BLaER1 treated with 17β-estradiol and CSF1 and Interleukin-3, amounts not matched to agents 10 nM and 100 nM (cell line): ENCODE measurements at regions not wholly inside any gene's neighbourhood (a gene's known extent, or its start where the extent isn't known, plus 50 kb on each side); places are given as distances from the start of the nearest gene placed in this dataset.
"Not testable (repeated sequence)": the region's sequence is repeated elsewhere in the genome, so short reads cannot be mapped to it uniquely, and the experiment has no call there.

Source experiments
- H3K27ac ChIP-seq, 11 experiments: shearing (Covaris generic); formaldehyde crosslinking; 2 replicates each; pipeline ENCODE4 v1.8.1; 2022
- H3K27me3 ChIP-seq, 11 experiments: shearing (Covaris generic); formaldehyde crosslinking; 2 replicates each; pipeline ENCODE4 v1.8.1; 2022
- H3K36me3 ChIP-seq, 11 experiments: shearing (Covaris generic); formaldehyde crosslinking; 2 replicates each; pipeline ENCODE4 v1.8.1; 2022
- H3K4me1 ChIP-seq, 10 experiments: shearing (Covaris generic); formaldehyde crosslinking; 2 replicates each; pipeline ENCODE4 v1.8.1; 2022
- H3K4me2 ChIP-seq, 11 experiments: shearing (Covaris generic); formaldehyde crosslinking; 2 replicates each; pipeline ENCODE4 v1.8.1; 2022
- H3K4me3 ChIP-seq, 10 experiments: shearing (Covaris generic); formaldehyde crosslinking; 2 replicates each; pipeline ENCODE4 v1.8.1; 2022
- H3K9ac ChIP-seq, 11 experiments: shearing (Covaris generic); formaldehyde crosslinking; 2 replicates each; pipeline ENCODE4 v1.8.1; 2022
- H3K9me3 ChIP-seq, 11 experiments: shearing (Covaris generic); formaldehyde crosslinking; replicated peaks in 1 of 11; 2 replicates each; pipeline ENCODE4 v1.8.1; 2022
- H4K20me1 ChIP-seq, 11 experiments: shearing (Covaris generic); formaldehyde crosslinking; 2 replicates each; pipeline ENCODE4 v1.8.1; 2022
- Cebpa-rat ChIP-seq, 11 experiments: shearing (Covaris generic); IDR thresholded peaks; 2 replicates each; pipeline ENCODE4 v1.8.1; 2022

DNA sequence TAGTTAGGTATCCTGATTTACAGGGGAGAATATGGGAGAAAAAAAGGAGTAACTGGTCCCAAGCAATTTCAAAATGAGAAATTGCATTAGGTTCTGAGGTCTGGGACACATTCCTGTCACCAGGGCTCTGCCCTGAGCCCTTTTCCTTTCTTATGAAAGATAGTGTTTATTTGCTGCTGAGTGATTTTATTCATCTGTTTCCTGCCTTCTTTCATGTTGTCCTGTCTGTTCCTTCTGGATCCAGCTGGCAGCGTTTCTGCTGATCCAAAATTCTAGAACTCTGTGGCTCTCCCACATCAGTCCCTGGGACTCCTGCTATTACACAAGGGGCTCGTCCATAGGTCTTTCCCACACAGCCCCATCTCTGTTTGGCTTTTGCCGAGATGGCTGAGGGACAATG is 519.1 kb upstream of the SALL3 start:
- H3K9ac ChIP-seq: no peak overlapping the region
- no peak overlapping the region for H3K27ac ChIP-seq
- no peaks in the 10 kb centered on the region for H3K36me3 ChIP-seq
- no peak for TF ChIP-seq Cebpa-rat (IDR thresholded peaks at IDR 0.05)
- H3K4me3 ChIP-seq: no peak overlapping the region
- no peaks in the 10 kb centered on the region for H4K20me1 ChIP-seq
- no peaks in the 10 kb centered on the region for H3K4me1 ChIP-seq
- H3K27me3 ChIP-seq: no peaks in the 10 kb centered on the region
- peaks cover 12 to 28% (median 21%) of the 10 kb centered on the region in 11 experiments; a peak in 20 of 22 replicates for H3K9me3 ChIP-seq
- H3K4me2 ChIP-seq: no peak overlapping the region

DNA sequence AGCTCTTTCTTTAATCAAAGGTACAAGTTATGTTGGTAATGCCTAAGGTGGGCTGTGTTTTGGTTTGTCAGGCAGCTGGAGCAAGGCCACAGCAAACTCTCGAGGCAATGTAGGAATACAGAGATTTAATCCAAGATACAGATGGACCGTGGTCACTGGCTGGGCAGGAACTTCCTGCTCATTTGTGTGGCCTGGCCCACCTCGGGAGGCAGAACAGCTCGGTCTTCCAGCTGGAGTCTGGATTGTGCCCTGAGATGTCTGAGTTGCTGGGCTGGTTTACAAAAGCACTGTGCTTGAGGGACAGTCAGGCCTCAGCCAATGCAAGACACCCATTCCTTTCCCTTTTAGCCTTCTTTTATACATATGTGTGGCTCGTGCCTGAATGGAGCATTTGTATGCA is 506.1 kb upstream of the SALL3 start:
- Histone ChIP-seq H3K4me1 (no peaks in the 10 kb centered on the region), H3K36me3 (no peaks in the 10 kb centered on the region), H4K20me1 (no peaks in the 10 kb centered on the region; a peak in 1 of 22 replicates), H3K27me3 (no peaks in the 10 kb centered on the region), H3K9ac (no peak overlapping the region), H3K4me2 (no peak overlapping the region), H3K9me3 (peaks cover 0 to 11% (median under 1%) of the 10 kb centered on the region in 11 experiments; a peak in 11 of 22 replicates), H3K4me3 (no peak overlapping the region), H3K27ac (no peak overlapping the region)
- no peak for TF ChIP-seq Cebpa-rat (IDR thresholded peaks at IDR 0.05)

DNA sequence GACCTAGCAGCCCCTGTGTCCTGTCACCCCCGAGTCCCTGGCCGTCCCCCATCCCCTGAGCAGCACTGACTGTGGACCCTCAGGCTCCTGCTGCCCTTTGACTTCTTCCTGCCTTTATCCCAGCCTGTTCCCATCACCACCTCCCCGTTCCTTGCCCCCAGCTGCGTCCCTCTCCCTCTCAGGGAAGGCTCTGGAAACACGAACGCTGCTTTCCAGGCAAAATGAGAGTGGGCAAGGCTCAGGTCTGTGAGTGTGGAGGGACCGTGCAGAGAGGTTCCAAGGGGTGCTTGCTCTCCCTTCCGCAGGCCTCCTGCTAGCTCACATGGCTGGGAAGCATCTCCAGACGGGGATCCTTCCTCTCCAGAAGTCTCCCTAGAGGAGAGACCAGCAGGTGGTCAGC is 501.8 kb upstream of the SALL3 start:
- H3K9ac ChIP-seq: no peak overlapping the region
- no peak overlapping the region for H3K4me2 ChIP-seq
- no peaks in the 10 kb centered on the region; a peak in 4 of 22 replicates for H3K9me3 ChIP-seq
- no peaks in the 10 kb centered on the region for H3K4me1 ChIP-seq
- no peaks in the 10 kb centered on the region for H3K27me3 ChIP-seq
- TF ChIP-seq Cebpa-rat (IDR thresholded peaks at IDR 0.05): no peak
- no peaks in the 10 kb centered on the region for H3K36me3 ChIP-seq
- H3K27ac ChIP-seq: no peak overlapping the region
- H4K20me1 ChIP-seq: no peaks in the 10 kb centered on the region; a peak in 1 of 22 replicates
- H3K4me3 ChIP-seq: no peak overlapping the region

DNA sequence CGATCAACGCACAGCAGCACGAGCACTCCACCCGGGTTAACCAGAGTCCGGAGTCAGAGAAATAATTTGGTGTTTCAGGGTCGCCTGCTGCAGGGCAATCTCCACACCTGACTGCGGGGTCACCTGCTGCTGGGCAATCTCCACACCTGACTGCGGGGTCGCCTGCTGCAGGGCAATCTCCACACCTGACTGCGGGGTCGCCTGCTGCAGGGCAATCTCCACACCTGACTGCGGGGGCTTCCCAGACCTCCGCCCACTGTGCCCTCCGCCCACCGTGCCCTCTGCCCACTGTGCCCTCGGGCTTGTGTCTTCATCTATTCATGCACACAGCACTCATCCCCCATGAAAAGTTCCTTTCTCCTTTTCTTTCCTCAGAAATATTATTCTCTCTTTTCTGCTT is 500.2 kb upstream of the SALL3 start:
- Histone ChIP-seq H3K9me3 (no peaks in the 10 kb centered on the region; a peak in 4 of 22 replicates), H3K27me3 (no peaks in the 10 kb centered on the region), H3K4me2 (no peak overlapping the region), H3K36me3 (no peaks in the 10 kb centered on the region), H3K4me3 (no peak overlapping the region), H3K27ac (no peak overlapping the region), H3K4me1 (no peaks in the 10 kb centered on the region), H3K9ac (no peak overlapping the region), H4K20me1 (no peaks in the 10 kb centered on the region; a peak in 1 of 22 replicates)
- no peak for TF ChIP-seq Cebpa-rat (IDR thresholded peaks at IDR 0.05)

DNA sequence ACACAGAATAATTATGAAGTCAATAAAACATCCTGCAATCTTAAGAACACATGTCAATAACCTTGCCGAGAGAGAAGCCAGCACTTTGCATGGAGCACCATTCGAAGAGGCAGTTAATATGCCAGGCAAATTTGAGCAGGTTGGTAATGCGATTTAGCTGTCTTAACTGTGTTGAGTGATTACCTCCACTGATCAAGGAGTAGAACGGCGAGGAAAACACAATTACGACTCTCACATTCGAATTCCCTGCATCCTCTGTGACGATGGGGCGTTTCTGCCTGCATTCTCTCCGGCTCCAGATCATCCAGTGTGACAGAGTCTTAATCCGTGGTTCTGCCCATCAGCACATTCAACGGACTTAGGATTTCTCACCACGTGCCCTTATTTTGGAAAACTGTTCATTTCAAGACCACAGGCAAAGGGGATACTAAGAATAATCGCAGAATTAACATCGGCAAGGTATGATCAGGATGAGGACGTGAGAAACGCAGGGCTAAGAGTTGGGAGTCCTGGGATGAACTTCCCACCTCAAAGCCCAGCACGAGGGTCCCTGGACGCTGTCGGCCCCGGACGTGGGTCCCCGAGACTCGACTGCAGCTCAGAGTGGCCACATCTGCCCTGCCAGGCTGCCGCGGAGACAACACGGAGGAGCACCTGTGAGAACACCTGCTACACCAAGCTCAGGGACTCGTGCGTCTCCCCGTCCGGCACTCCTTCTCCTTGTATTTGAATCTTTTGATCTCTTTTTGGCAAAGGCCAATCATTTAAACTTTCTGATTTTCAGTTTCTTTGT is 499.2 kb upstream of the SALL3 start:
- Histone ChIP-seq H3K27me3 (no peaks in the 10 kb centered on the region), H3K4me3 (no peak overlapping the region), H3K9me3 (no peaks in the 10 kb centered on the region; a peak in 1 of 22 replicates), H3K27ac (no peak overlapping the region), H4K20me1 (no peaks in the 10 kb centered on the region; a peak in 1 of 22 replicates), H3K9ac (no peak overlapping the region), H3K36me3 (no peaks in the 10 kb centered on the region), H3K4me2 (no peak overlapping the region), H3K4me1 (no peaks in the 10 kb centered on the region)
- no peak for TF ChIP-seq Cebpa-rat (IDR thresholded peaks at IDR 0.05)

DNA sequence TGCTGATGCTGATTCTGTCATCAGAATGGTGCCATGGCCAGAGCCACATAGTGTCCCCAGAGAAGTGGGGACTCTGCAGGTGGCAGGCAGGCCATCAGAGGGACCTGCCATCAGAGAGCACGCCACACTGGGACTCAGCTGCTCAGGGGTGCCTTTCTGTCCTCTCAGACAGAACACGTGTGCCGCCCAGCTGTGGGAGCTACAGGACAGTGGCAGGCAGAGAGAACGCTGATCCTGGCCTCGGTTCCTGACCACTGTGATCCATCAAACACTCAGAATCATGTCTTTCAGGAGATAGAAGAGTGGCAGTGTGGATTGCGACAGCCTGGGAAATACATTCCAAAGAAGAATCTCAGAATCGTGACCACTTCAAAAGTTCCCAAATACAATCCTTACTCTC is 497.2 kb upstream of the SALL3 start:
- Histone ChIP-seq H3K27ac (no peak overlapping the region), H3K4me2 (no peak overlapping the region), H4K20me1 (no peaks in the 10 kb centered on the region; a peak in 1 of 22 replicates), H3K4me1 (no peaks in the 10 kb centered on the region), H3K27me3 (no peaks in the 10 kb centered on the region), H3K9me3 (no peaks in the 10 kb centered on the region), H3K36me3 (no peaks in the 10 kb centered on the region), H3K4me3 (no peak overlapping the region), H3K9ac (no peak overlapping the region)
- TF ChIP-seq Cebpa-rat (IDR thresholded peaks at IDR 0.05): no peak

DNA sequence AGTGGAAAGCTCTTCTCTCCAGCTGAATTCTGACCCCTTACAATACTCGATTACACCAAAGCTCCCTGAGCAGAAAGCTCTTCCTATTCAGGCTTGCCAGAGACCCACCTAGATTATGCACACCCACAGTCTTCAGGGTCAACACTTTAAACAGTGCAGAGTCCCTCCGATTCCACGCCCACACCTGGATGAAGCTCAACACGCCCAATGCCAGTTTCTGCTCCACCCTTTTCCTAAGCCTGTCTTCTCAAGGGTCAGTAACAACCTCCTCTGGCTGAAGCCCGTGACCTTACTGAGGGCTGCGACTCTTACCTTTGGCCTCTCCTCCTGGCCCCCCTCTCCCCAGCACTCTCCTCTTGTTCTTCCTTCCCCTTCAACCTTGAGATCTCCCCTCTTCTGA is 492.0 kb upstream of the SALL3 start:
- Histone ChIP-seq H3K4me1 (no peaks in the 10 kb centered on the region), H3K27ac (no peak overlapping the region), H3K4me3 (no peak overlapping the region), H3K9me3 (peaks cover 8 to 25% (median 17%) of the 10 kb centered on the region in 11 experiments; a peak in 20 of 22 replicates), H4K20me1 (no peaks in the 10 kb centered on the region), H3K27me3 (no peaks in the 10 kb centered on the region), H3K9ac (no peak overlapping the region), H3K36me3 (no peaks in the 10 kb centered on the region), H3K4me2 (no peak overlapping the region)
- TF ChIP-seq Cebpa-rat (IDR thresholded peaks at IDR 0.05): no peak

DNA sequence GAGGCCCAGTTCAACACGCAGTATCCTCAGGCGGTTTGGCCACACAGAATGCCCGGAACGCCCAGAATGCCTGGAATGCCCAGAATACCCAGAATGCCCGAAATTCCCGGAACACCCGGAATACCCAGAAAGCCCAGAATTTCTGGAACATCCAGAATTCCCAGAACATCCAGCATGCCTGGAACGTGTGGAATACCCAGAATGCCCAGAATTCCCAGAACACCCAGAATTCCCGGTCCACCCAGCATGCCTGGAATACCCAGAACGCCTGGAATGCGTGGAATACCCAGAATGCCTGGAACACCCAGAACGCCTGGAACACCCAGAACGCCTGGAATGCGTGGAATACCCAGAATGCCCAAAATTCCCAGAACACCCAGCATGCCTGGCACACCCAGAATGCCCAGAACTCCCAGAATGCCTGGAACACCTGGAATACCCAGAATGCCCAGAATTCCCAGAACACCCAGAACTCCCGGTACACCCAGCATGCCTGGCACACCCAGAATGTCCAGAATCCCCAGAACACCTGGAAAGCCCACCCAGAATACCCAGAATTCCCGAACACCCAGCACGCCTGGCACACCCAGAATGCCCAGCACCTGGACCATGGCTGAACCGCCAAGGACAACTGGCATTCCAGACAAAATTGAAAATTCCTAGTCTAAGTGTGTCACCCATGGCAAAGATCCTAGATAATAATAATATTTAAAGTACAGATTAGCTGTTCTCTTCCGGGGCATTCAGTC is 487.4 kb upstream of the SALL3 start:
- Histone ChIP-seq H3K9ac (no peak overlapping the region), H3K36me3 (no peaks in the 10 kb centered on the region), H3K4me1 (no peaks in the 10 kb centered on the region; a peak in 2 of 20 replicates), H4K20me1 (no peaks in the 10 kb centered on the region), H3K4me3 (peak overlapping the region in 1 of 10 experiments; percentile 11; a peak in 1 of 20 replicates), H3K27ac (peak overlapping the region in 1 of 11 experiments; percentile 60; a peak in 2 of 22 replicates), H3K9me3 (peaks cover 17 to 51% (median 39%) of the 10 kb centered on the region in 11 experiments; a peak in 20 of 22 replicates), H3K27me3 (no peaks in the 10 kb centered on the region), H3K4me2 (no peak overlapping the region)
- no peak for TF ChIP-seq Cebpa-rat (IDR thresholded peaks at IDR 0.05)

DNA sequence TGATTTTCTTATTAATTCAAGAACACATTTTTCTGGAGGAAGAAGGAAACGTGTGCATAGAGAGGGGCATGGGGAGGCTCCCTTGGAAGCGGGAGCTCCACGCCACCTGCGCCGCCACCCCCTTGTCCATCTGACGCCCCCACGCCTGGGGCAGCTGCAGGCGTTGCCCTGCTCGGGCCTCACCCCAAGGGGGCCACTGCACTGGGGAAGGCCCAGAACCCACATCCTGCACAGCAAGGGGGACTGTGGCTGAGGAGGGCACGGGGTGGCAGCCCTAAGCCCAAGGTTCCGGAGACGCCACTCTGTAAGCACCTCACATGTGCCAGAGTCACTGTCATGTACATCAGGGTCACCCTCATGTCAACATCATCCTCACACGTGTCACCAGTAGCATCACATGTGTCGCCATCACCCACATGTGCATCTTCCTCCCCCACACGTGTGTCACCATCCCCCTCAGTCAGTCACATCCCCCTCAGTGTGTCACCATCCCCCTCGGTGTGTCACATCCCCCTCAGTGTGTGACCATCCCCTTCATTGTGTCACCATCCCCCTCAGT is 486.7 kb upstream of the SALL3 start:
- H3K4me3 ChIP-seq: peak overlapping the region in 1 of 10 experiments; percentile 11; a peak in 1 of 20 replicates
- no peak overlapping the region for H3K9ac ChIP-seq
- no peak for TF ChIP-seq Cebpa-rat (IDR thresholded peaks at IDR 0.05)
- H3K27ac ChIP-seq: peak overlapping the region in 5 of 11 experiments; percentile 5 to 60 (median 45); a peak in 5 of 22 replicates
- H3K27me3 ChIP-seq: no peaks in the 10 kb centered on the region
- no peaks in the 10 kb centered on the region for H3K36me3 ChIP-seq
- H4K20me1 ChIP-seq: no peaks in the 10 kb centered on the region
- no peaks in the 10 kb centered on the region; a peak in 2 of 20 replicates for H3K4me1 ChIP-seq
- no peak overlapping the region for H3K4me2 ChIP-seq
- peaks cover 17 to 51% (median 39%) of the 10 kb centered on the region in 11 experiments; a peak in 20 of 22 replicates for H3K9me3 ChIP-seq

DNA sequence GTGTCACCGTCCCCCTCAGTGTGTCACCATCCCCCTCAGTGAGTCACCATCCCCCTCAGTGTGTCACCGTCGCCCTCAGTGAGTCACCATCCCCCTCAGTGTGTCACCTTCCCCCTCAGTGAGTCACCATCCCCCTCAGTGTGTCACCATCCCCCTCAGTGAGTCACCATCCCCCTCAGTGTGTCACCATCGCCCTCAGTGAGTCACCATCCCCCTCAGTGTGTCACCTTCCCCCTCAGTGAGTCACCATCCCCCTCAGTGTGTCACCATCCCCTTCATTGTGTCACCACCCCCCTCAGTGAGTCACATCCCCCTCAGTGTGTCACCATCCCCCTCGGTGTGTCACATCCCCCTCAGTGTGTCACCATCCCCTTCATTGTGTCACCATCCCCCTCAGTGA is 486.1 kb upstream of the SALL3 start:
- H3K9ac ChIP-seq, H3K4me1 ChIP-seq, H3K4me3 ChIP-seq, H3K36me3 ChIP-seq, H3K4me2 ChIP-seq, H3K27me3 ChIP-seq, H4K20me1 ChIP-seq: not testable (repeated sequence)
- Histone ChIP-seq H3K27ac (peak overlapping the region in 4 of 11 experiments; percentile 32 to 60 (median 50); a peak in 5 of 22 replicates), H3K9me3 (peaks cover 17 to 51% (median 39%) of the 10 kb centered on the region in 11 experiments; a peak in 20 of 22 replicates)
